AG09319 (cell line): ENCODE measurements at regions not wholly inside any gene's neighbourhood (a gene's known extent, or its start where the extent isn't known, plus 50 kb on each side); places are given as distances from the start of the nearest gene placed in this dataset.
A peak's percentile ranks its signal among the peaks of the same experiment; 100 is the strongest.

Experiments used
- DNase-seq: peaks from one replicate; pipeline ENCODE4 v3.0.0-alpha.2; 2010; ENCODE audit warnings: low read depth; ENCODE audit errors: extremely low read depth
- CTCF ChIP-seq: IDR thresholded peaks from 2 replicates; pipeline ENCODE4 v1.5.1; 2011; ENCODE audit warnings: low read depth, mild to moderate bottlenecking, inconsistent platforms, low read length, moderate library complexity

GRCh38 chr3:188948281-188948996 lies 223.3 kb upstream of the TPRG1 start:
- TF ChIP-seq CTCF: no peak
- peak; percentile 53 for DNase-seq

- no peak for DNase-seq
- TF ChIP-seq CTCF: no peak
These were observed 222.8 kb upstream of the TPRG1 start for GRCh38 chr3:188948997-188949389.

- DNase-seq: no peak
- no peak for TF ChIP-seq CTCF
These were observed 222.3 kb upstream of the TPRG1 start for GRCh38 chr3:188949456-188949855.

- DNase-seq: no peak
These were observed 221.8 kb upstream of the TPRG1 start for GRCh38 chr3:188949996-188950395.

GRCh38 chr3:188950832-188951489 lies 220.8 kb upstream of the TPRG1 start:
- DNase-seq: peak; percentile 86
- no peak for TF ChIP-seq CTCF

More at GRCh38 chr3:188949996-188950395, 221.8 kb upstream of the TPRG1 start:
- TF ChIP-seq CTCF: no peak

GRCh38 chr3:188951734-188952133 lies 220.0 kb upstream of the TPRG1 start:
- no peak for DNase-seq
- TF ChIP-seq CTCF: no peak

GRCh38 chr3:188954590-188955208 lies 217.1 kb upstream of the TPRG1 start:
- DNase-seq: peak; percentile 70
- peak; percentile 97 for TF ChIP-seq CTCF
